MM.1S (cell line): ENCODE measurements at regions not wholly inside any gene's neighbourhood (a gene's known extent, or its start where the extent isn't known, plus 50 kb on each side); places are given as distances from the start of the nearest gene placed in this dataset.

ENCODE experiments used
- CTCF ChIP-seq: fragments of 300-600 bp; sonication (generic); IDR thresholded peaks from 2 replicates; pipeline ENCODE4 v1.5.1; 2016; ENCODE audit warnings: antibody characterized with exemption, low read length, mixed read lengths
- EZH2 ChIP-seq: fragments of 300-600 bp; sonication (generic); optimal IDR thresholded peaks from 2 replicates; pipeline ENCODE3; 2017; ENCODE audit warnings: low read depth, mild to moderate bottlenecking, antibody characterized with exemption, low read length, mixed read lengths
- EZH2phosphoT487 ChIP-seq: fragments of 300-600 bp; sonication (generic); IDR thresholded peaks from 2 replicates; pipeline ENCODE4 v1.6.1; 2018; ENCODE audit warnings: antibody characterized with exemption, low read length

- no peak for TF ChIP-seq EZH2
- no peak for TF ChIP-seq CTCF
- no peak for TF ChIP-seq EZH2phosphoT487
Observed at GRCh38 chr11:116052603-116053547, 548.7 kb upstream of the CADM1 start.
